Choroid plexus epithelial cell (primary cell): ENCODE measurements at regions not wholly inside any gene's neighbourhood (a gene's known extent, or its start where the extent isn't known, plus 50 kb on each side); places are given as distances from the start of the nearest gene placed in this dataset.
"Not testable (repeated sequence)": the region's sequence is repeated elsewhere in the genome, so short reads cannot be mapped to it uniquely, and the experiment has no call there.

Experiments used
- DNase-seq: peaks from one replicate; pipeline ENCODE4 v3.0.0-alpha.2; 2010; ENCODE audit warnings: low read depth
- H3K4me3 ChIP-seq: 2 replicates; pipeline ENCODE4 v1.5.1; 2011; ENCODE audit warnings: low read depth, mild to moderate bottlenecking, control low read depth, low read length, moderate library complexity
- CTCF ChIP-seq: conservative IDR thresholded peaks from 2 replicates; pipeline ENCODE4 v1.5.1; 2011; ENCODE audit warnings: low read depth, mild to moderate bottlenecking, control low read depth, inconsistent platforms, low read length, moderate library complexity

GRCh38 chr3:82636177-82636576 is 874.7 kb upstream of the GBE1 start:
- DNase-seq = no peak
- H3K4me3 ChIP-seq = no peak overlapping the region
- no peak for TF ChIP-seq CTCF

- H3K4me3 ChIP-seq = no peak overlapping the region
- DNase-seq = peak; percentile 44
- TF ChIP-seq CTCF = no peak
These were observed 871.9 kb upstream of the GBE1 start for GRCh38 chr3:82633319-82633718.

DNA sequence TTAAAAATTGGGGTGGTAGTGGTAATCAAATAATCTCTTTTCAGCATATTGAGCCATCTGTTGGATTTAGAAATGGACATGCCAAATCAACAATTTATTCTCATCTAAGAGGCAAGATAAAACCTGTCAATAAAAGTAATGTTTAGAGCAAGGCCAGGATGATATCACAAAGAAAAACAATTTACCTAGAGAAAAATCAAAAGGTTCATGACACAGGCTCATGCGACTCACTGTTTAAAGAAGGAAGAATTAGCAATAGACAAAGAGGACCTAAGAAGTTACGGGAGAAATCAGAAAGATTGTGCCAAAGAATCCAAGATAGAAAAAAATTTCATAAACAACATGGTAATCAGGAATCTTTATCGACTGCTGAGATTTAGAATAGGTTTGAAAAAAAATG is 868.5 kb upstream of the GBE1 start:
- no peak for TF ChIP-seq CTCF
- DNase-seq = no peak
- no peak overlapping the region for H3K4me3 ChIP-seq

DNA sequence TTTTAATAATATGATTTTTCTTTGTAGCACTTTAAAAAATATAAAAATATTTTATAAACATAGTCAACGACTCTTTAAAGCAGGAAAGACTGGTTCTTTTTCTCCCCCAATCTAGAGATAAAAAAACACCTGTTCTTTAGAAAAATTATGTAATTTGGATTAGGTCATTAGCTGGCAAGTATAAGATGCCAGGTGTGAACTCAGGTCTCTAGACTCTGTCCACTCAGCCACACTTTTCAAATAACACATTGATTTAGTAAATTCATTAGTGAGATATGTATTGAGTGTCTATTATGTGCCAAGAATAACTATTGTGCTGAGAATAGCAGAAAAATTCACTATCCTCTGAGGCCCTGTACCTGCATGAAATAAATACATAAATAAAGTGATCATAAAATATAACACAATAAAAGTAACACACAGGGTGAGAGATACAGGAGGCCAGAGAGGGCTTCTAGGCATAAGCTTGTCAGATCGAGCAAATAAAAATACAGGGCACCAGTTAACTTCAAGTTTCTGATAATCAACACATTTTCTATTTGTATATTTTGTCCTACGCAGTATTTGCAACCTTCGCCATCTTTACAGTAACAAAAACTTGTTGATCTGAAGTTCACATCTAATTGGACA is 867.1 kb upstream of the GBE1 start:
- TF ChIP-seq CTCF = no peak
- no peak overlapping the region for H3K4me3 ChIP-seq
- DNase-seq = no peak

DNA sequence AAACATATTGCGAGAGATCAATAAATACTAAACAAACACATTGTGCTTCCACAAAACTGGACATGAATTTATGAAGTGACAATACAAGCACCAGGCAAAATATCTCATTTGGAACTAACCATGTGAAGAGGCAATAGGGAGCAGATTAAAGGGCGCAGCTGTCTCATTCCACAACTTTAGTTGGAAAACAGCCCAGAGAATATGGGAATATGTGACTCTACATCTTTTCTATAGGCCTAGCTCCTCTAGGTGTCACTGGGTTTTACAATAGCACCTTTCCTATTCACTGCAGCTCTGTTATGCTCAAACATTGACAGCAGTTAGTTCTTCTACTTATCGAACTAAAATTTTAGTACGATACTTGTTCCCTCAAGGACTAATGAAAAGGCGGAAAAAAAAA is 866.3 kb upstream of the GBE1 start:
- DNase-seq = no peak
- no peak for TF ChIP-seq CTCF
- no peak overlapping the region for H3K4me3 ChIP-seq

DNA sequence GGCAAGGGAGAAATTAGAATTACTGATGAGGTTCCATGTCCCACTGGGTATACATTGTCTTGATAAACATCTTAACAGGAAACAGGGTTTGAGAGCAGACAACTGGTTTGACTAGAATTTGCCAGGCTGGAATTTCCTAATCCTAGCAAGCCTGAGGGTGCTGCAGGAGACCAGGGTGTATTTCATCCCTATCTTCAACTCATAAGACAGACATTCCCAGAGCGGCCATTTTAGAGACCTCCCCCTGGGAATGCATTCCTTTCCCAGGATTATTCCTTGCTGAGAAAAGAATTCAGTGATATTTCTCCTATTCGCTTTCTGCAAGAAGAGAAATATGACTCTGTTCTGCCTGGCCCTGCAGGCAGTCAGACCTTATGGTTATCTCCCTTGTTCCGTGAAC is 859.3 kb upstream of the GBE1 start:
- not testable (repeated sequence) for DNase-seq, H3K4me3 ChIP-seq

DNA sequence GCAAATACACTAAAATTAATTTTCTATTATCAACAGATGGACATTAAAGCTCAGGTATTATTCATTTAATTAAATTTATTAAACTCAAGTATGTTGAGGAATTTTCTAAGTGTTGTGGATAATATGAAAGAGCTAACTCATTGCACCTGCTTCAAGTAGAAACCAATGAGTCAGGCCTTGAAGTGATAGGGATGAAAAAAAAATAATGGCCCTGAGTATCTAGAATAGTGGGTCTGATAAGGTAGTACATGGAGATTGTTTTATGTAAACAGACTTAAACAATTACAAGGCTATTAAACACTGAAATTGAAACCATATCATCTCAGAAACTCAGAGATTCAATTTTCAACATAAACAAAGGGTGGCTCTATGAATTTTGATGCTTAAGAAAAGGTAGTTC is 857.1 kb upstream of the GBE1 start:
- no peak for TF ChIP-seq CTCF
- no peak for DNase-seq
- H3K4me3 ChIP-seq = no peak overlapping the region

GRCh38 chr3:82610236-82610635 is 848.8 kb upstream of the GBE1 start:
- TF ChIP-seq CTCF = no peak
- DNase-seq = no peak
- no peak overlapping the region for H3K4me3 ChIP-seq
